ENCODE measurements at regions not wholly inside any gene's neighbourhood (a gene's known extent, or its start where the extent isn't known, plus 50 kb on each side); places are given as distances from the start of the nearest gene placed in this dataset.

- TF ChIP-seq POLR2A (IDR thresholded peaks at IDR 0.05) (no peak), CTCF (IDR thresholded peaks at IDR 0.05) (no peak)
Measured at GRCh38 chr2:223472771-223473170, 129.4 kb downstream of the SCG2 start.
